CD14-positive monocyte (primary cell): ENCODE measurements at regions not wholly inside any gene's neighbourhood (a gene's known extent, or its start where the extent isn't known, plus 50 kb on each side); places are given as distances from the start of the nearest gene placed in this dataset.

Experiments used
- DNase-seq, 3 donors: peaks; one replicate each; pipeline ENCODE4 v3.0.0-alpha.2; 2011 to 2022
- H2AFZ ChIP-seq: 2 replicates; pipeline ENCODE4 v1.6.0; 2012; ENCODE audit warnings: mild to moderate bottlenecking, low read depth, low read length, inconsistent platforms; ENCODE audit not compliant: insufficient read depth, poor library complexity, severe bottlenecking
- H3K27ac ChIP-seq, 2 donors: 1 replicate in 1 of 2; 2 replicates in 1 of 2; pipeline ENCODE4 v1.5.1; 2012 to 2013; ENCODE audit warnings: low read length in 2 of 2, control low read depth in 1 of 2, inconsistent platforms in 1 of 2, low read depth in 1 of 2, mild to moderate bottlenecking in 1 of 2
- H3K27me3 ChIP-seq, 2 donors: one replicate each; pipeline versions ENCODE4 v1.6.0 to v1.6.1; 2011 to 2013; ENCODE audit warnings: low read length in 2 of 2; ENCODE audit not compliant: control insufficient read depth in 2 of 2, insufficient read depth in 2 of 2
- H3K36me3 ChIP-seq, 2 donors: replicated peaks in 1 of 2; 1 replicate in 1 of 2; 2 replicates in 1 of 2; pipeline versions ENCODE4 v1.5.1 to v1.6.1; 2012 to 2013; ENCODE audit warnings: low read length in 2 of 2, control low read depth in 1 of 2, inconsistent platforms in 1 of 2, mild to moderate bottlenecking in 1 of 2; ENCODE audit not compliant: insufficient read depth in 2 of 2, control insufficient read depth in 1 of 2
- H3K4me1 ChIP-seq, 2 donors: 1 replicate in 1 of 2; 2 replicates in 1 of 2; pipeline versions ENCODE4 v1.5.1 to v1.6.1; 2012 to 2013; ENCODE audit warnings: low read length in 2 of 2, control low read depth in 1 of 2, inconsistent platforms in 1 of 2, mild to moderate bottlenecking in 1 of 2, moderate library complexity in 1 of 2; ENCODE audit not compliant: insufficient read depth in 2 of 2, control insufficient read depth in 1 of 2
- H3K4me2 ChIP-seq: replicated peaks from 2 replicates; pipeline ENCODE3; 2012; ENCODE audit warnings: low read length, moderate library complexity, mild to moderate bottlenecking; ENCODE audit not compliant: poor library complexity, severe bottlenecking; ENCODE audit errors: extremely low read depth
- H3K4me3 ChIP-seq, 3 experiments: fragments of 200-600 bp in 1 of 3; sonication (generic) in 1 of 3; replicated peaks in 1 of 3; 1 replicate in 2 of 3; 2 replicates in 1 of 3; pipeline ENCODE4 v1.5.1; 2011 to 2013; ENCODE audit warnings: low read length in 3 of 3, mild to moderate bottlenecking in 3 of 3, control low read depth in 2 of 3, low read depth in 2 of 3, inconsistent platforms in 1 of 3, moderate library complexity in 1 of 3
- H3K79me2 ChIP-seq: 2 replicates; pipeline ENCODE4 v1.6.0; 2012; ENCODE audit warnings: mild to moderate bottlenecking, control low read depth, inconsistent platforms, low read length, moderate library complexity; ENCODE audit not compliant: insufficient read depth
- H3K9ac ChIP-seq: 2 replicates; pipeline ENCODE4 v1.6.0; 2017; ENCODE audit warnings: low read length, mild to moderate bottlenecking; ENCODE audit not compliant: insufficient read depth, poor library complexity, severe bottlenecking
- H3K9me3 ChIP-seq, 2 donors: replicated peaks in 1 of 2; 1 replicate in 1 of 2; 2 replicates in 1 of 2; pipeline versions ENCODE4 v1.5.1 to v1.6.1; 2012 to 2013; ENCODE audit warnings: low read length in 2 of 2, control low read depth in 1 of 2; ENCODE audit not compliant: control insufficient read depth in 1 of 2, insufficient read depth in 1 of 2
- H4K20me1 ChIP-seq: 2 replicates; pipeline ENCODE4 v1.6.0; 2012; ENCODE audit warnings: mild to moderate bottlenecking, low read length, control low read depth, moderate library complexity; ENCODE audit not compliant: insufficient read depth
- H3K27ac Mint-ChIP-seq, 7 donors: one replicate each; pipeline ENCODE4 v1.8.0; 2020; ENCODE audit warnings: mild to moderate bottlenecking in 7 of 7, mixed read lengths in 7 of 7, moderate library complexity in 6 of 7, inconsistent platforms in 2 of 7
- H3K27me3 Mint-ChIP-seq, 3 donors: one replicate each; pipeline ENCODE4 v1.8.0; 2021 to 2022; ENCODE audit warnings: low read depth in 3 of 3, mild to moderate bottlenecking in 3 of 3, mixed read lengths in 3 of 3, moderate library complexity in 3 of 3, inconsistent platforms in 1 of 3
- H3K36me3 Mint-ChIP-seq, 2 donors: one replicate each; pipeline ENCODE4 v1.8.0; 2020; ENCODE audit warnings: mixed read lengths in 2 of 2, inconsistent platforms in 1 of 2, mild to moderate bottlenecking in 1 of 2
- H3K4me1 Mint-ChIP-seq: one replicate; pipeline ENCODE4 v1.8.0; 2020; ENCODE audit warnings: mild to moderate bottlenecking, mixed read lengths
- H3K4me3 Mint-ChIP-seq, 2 donors: one replicate each; pipeline ENCODE4 v1.8.0; 2020; ENCODE audit warnings: mild to moderate bottlenecking in 2 of 2, mixed read lengths in 2 of 2, moderate library complexity in 1 of 2
- H3K9me3 Mint-ChIP-seq, 7 donors: one replicate each; pipeline ENCODE4 v1.8.0; 2020 to 2022; ENCODE audit warnings: mixed read lengths in 7 of 7, mild to moderate bottlenecking in 6 of 7, moderate library complexity in 6 of 7, inconsistent platforms in 2 of 7
- CTCF ChIP-seq: fragments of 200-600 bp; IDR thresholded peaks from one replicate; pipeline ENCODE4 v1.8.0; 2022; ENCODE audit warnings: antibody characterized with exemption, mild to moderate bottlenecking
- WGBS: methylation state at CpG from one replicate; pipeline ENCODE4 v1.1.5; 2013; ENCODE audit warnings: missing lambda C conversion rate; ENCODE audit not compliant: insufficient coverage; 5-methylcytosine and 5-hydroxymethylcytosine counted together
- intact Hi-C, 2 donors: fragments of 100-400 bp; cut with micrococcal nuclease; formaldehyde crosslinking; loops; one replicate each; pipeline versions ENCODE4 v1.15.0 to v1.15.1; 2023

- peak in 1 of 3 donors; percentile 3 for DNase-seq
These were observed 1136.4 kb downstream of the MRPL39 start for GRCh38 chr21:24470852-24471251.

GRCh38 chr21:24456358-24456757 lies 1150.9 kb downstream of the MRPL39 start:
- Mint-ChIP-seq H3K36me3 (no peaks in the 10 kb centered on the region), H3K27me3 (no peaks in the 10 kb centered on the region), H3K4me3 (no peak overlapping the region), H3K27ac (peak overlapping the region in 1 of 7 donors; percentile 38), H3K9me3 (peaks cover 0 to under 1% (median 0%) of the 10 kb centered on the region in 7 donors), H3K4me1 (no peaks in the 10 kb centered on the region)
- Histone ChIP-seq H3K27me3 (no peaks in the 10 kb centered on the region), H3K36me3 (no peaks in the 10 kb centered on the region), H3K9me3 (peaks cover 0 to 2% of the 10 kb centered on the region in 2 donors), H3K4me3 (no peak overlapping the region), H3K27ac (no peak overlapping the region), H3K9ac (no peak overlapping the region), H3K4me2 (no peak overlapping the region), H3K79me2 (no peaks in the 10 kb centered on the region), H4K20me1 (no peaks in the 10 kb centered on the region), H2AFZ (no peak overlapping the region), H3K4me1 (no peaks in the 10 kb centered on the region)
- WGBS = 80% methylated on average over 3 of the region's 3 CpGs
- TF ChIP-seq CTCF = no peak
- intact Hi-C loops = no loop called here
- DNase-seq = no peak

More at GRCh38 chr21:24470852-24471251, 1136.4 kb downstream of the MRPL39 start:
- Histone ChIP-seq H3K9me3 (no peaks in the 10 kb centered on the region), H3K79me2 (no peaks in the 10 kb centered on the region), H3K27ac (no peak overlapping the region), H3K9ac (no peak overlapping the region), H3K4me1 (no peaks in the 10 kb centered on the region), H3K27me3 (no peaks in the 10 kb centered on the region), H3K4me3 (no peak overlapping the region), H3K4me2 (no peak overlapping the region), H4K20me1 (no peaks in the 10 kb centered on the region), H2AFZ (no peak overlapping the region), H3K36me3 (no peaks in the 10 kb centered on the region)
- Mint-ChIP-seq H3K4me1 (no peaks in the 10 kb centered on the region), H3K9me3 (peaks cover 0 to 10% (median 3%) of the 10 kb centered on the region in 7 donors), H3K4me3 (no peak overlapping the region), H3K27me3 (no peaks in the 10 kb centered on the region), H3K27ac (no peak overlapping the region), H3K36me3 (no peaks in the 10 kb centered on the region)
- intact Hi-C loops = no loop called here
- no peak for TF ChIP-seq CTCF
- WGBS = 50% methylated on average over 5 of the region's 6 CpGs
